Upper lobe of right lung (tissue), 1 donor: ENCODE measurements at regions not wholly inside any gene's neighbourhood (a gene's known extent, or its start where the extent isn't known, plus 50 kb on each side); places are given as distances from the start of the nearest gene placed in this dataset.

Experiments used
- ATAC-seq: fragments of 200-7000 bp; cut with Tn5 transposase; one replicate; pipeline ENCODE4 v1.9.1; 2020; ENCODE audit warnings: mild to moderate bottlenecking, moderate library complexity
- DNase-seq: peaks from one replicate; pipeline ENCODE4 v3.0.0-alpha.2; 2020
- H3K27ac ChIP-seq: fragments of 200-600 bp; one replicate; pipeline ENCODE4 v1.8.0; 2022
- H3K27me3 ChIP-seq: fragments of 200-600 bp; one replicate; pipeline ENCODE4 v1.8.0; 2022; ENCODE audit warnings: mild to moderate bottlenecking
- H3K36me3 ChIP-seq: fragments of 200-600 bp; one replicate; pipeline ENCODE4 v1.8.0; 2022
- H3K4me1 ChIP-seq: fragments of 200-600 bp; one replicate; pipeline ENCODE4 v1.8.0; 2022
- H3K4me3 ChIP-seq: fragments of 200-600 bp; one replicate; pipeline ENCODE4 v1.8.0; 2022; ENCODE audit warnings: mild to moderate bottlenecking
- H3K9me3 ChIP-seq: fragments of 200-600 bp; one replicate; pipeline ENCODE4 v1.8.0; 2022
- CTCF ChIP-seq: fragments of 200-600 bp; IDR thresholded peaks from one replicate; pipeline ENCODE4 v1.8.0; 2022; ENCODE audit warnings: antibody characterized with exemption
- intact Hi-C: fragments of 100-400 bp; cut with DNase I; formaldehyde crosslinking; loops from one replicate; pipeline ENCODE4 v1.11.0; 2022
- donor health status: DM: no; HTN: yes; CAD: no; lungs with severe emphysema.

GRCh38 chr10:123513870-123514269 is 152.3 kb upstream of the GPR26 start:
- DNase-seq (no peak), ATAC-seq (no peak)
- Histone ChIP-seq H3K4me3 (no peak overlapping the region), H3K9me3 (no peaks in the 10 kb centered on the region), H3K27me3 (no peaks in the 10 kb centered on the region), H3K36me3 (no peaks in the 10 kb centered on the region), H3K27ac (no peak overlapping the region), H3K4me1 (no peaks in the 10 kb centered on the region)
- intact Hi-C loops, result no loop called here
- no peak for TF ChIP-seq CTCF

GRCh38 chr10:123514996-123515395 is 151.2 kb upstream of the GPR26 start:
- ATAC-seq (no peak), DNase-seq (no peak)
- intact Hi-C loops, result no loop called here
- no peak overlapping the region for H3K4me3 ChIP-seq
- no peak for TF ChIP-seq CTCF
- H3K27ac ChIP-seq, result no peak overlapping the region
- H3K4me1 ChIP-seq, result no peaks in the 10 kb centered on the region
- no peaks in the 10 kb centered on the region for H3K27me3 ChIP-seq
- H3K36me3 ChIP-seq, result no peaks in the 10 kb centered on the region
- H3K9me3 ChIP-seq, result no peaks in the 10 kb centered on the region

- H3K9me3 ChIP-seq, result no peaks in the 10 kb centered on the region
- H3K4me1 ChIP-seq, result no peaks in the 10 kb centered on the region
- DNase-seq (no peak), ATAC-seq (no peak)
- H3K27ac ChIP-seq, result no peak overlapping the region
- intact Hi-C loops, result no loop called here
- H3K27me3 ChIP-seq, result no peaks in the 10 kb centered on the region
- no peaks in the 10 kb centered on the region for H3K36me3 ChIP-seq
- H3K4me3 ChIP-seq, result no peak overlapping the region
- TF ChIP-seq CTCF, result no peak
Measured at GRCh38 chr10:123515661-123516060, 150.5 kb upstream of the GPR26 start.

GRCh38 chr10:123516291-123516690 is 149.9 kb upstream of the GPR26 start:
- H3K36me3 ChIP-seq, result no peaks in the 10 kb centered on the region
- no peak overlapping the region for H3K4me3 ChIP-seq
- ATAC-seq (no peak), DNase-seq (no peak)
- intact Hi-C loops, result no loop called here
- H3K4me1 ChIP-seq, result no peaks in the 10 kb centered on the region
- no peak for TF ChIP-seq CTCF
- no peak overlapping the region for H3K27ac ChIP-seq
- H3K9me3 ChIP-seq, result no peaks in the 10 kb centered on the region
- H3K27me3 ChIP-seq, result no peaks in the 10 kb centered on the region

- no peaks in the 10 kb centered on the region for H3K4me1 ChIP-seq
- no peak for TF ChIP-seq CTCF
- no peak overlapping the region for H3K27ac ChIP-seq
- no peaks in the 10 kb centered on the region for H3K9me3 ChIP-seq
- no peaks in the 10 kb centered on the region for H3K27me3 ChIP-seq
- H3K36me3 ChIP-seq, result no peaks in the 10 kb centered on the region
- no peak for DNase-seq
- intact Hi-C loops, result no loop called here
- no peak for ATAC-seq
- no peak overlapping the region for H3K4me3 ChIP-seq
Measured at GRCh38 chr10:123517426-123517825, 148.7 kb upstream of the GPR26 start.

GRCh38 chr10:123517901-123518300 is 148.3 kb upstream of the GPR26 start:
- no peaks in the 10 kb centered on the region for H3K27me3 ChIP-seq
- DNase-seq, result no peak
- H3K4me1 ChIP-seq, result no peaks in the 10 kb centered on the region
- H3K4me3 ChIP-seq, result no peak overlapping the region
- no peak for ATAC-seq
- no peak for TF ChIP-seq CTCF
- H3K36me3 ChIP-seq, result no peaks in the 10 kb centered on the region
- no peak overlapping the region for H3K27ac ChIP-seq
- no peaks in the 10 kb centered on the region for H3K9me3 ChIP-seq
- intact Hi-C loops, result no loop called here
